GM12878 (cell line): ENCODE measurements at regions not wholly inside any gene's neighbourhood (a gene's known extent, or its start where the extent isn't known, plus 50 kb on each side); places are given as distances from the start of the nearest gene placed in this dataset.

Experiments used
- ATAC-seq: fragments of 200-7000 bp; cut with Tn5 transposase; 3 replicates; pipeline ENCODE4 v1.9.1; 2020; ENCODE audit warnings: mild to moderate bottlenecking, moderate library complexity
- BruUV-seq: library from RNA; stranded (reverse); fragments of 400-500 nt; replicated peaks from 2 replicates; lab custom pipeline; 2021; lab: Mats Ljungman, UMichigan
- CTCF ChIA-PET: fragments of 300-600 bp; sonication (Branson Sonifier 250); formaldehyde crosslinking; extraction: SDS; loops from one replicate; lab custom pipeline; 2021; ENCODE audit warnings: inconsistent platforms; lab: Yijun Ruan, JAX
- POLR2A ChIA-PET: fragments of 350-600 bp; formaldehyde crosslinking; extraction: SDS; loops from one replicate; lab custom pipeline; 2021; ENCODE audit warnings: inconsistent platforms; lab: Charles Lee
- RAD21 ChIA-PET: fragments of 300-600 bp; sonication (Branson Sonifier 250); formaldehyde crosslinking; loops from one replicate; lab custom pipeline; 2023; ENCODE audit warnings: antibody characterized with exemption; ENCODE audit not compliant: unreplicated experiment; lab: Charles Lee
- SMC1A ChIA-PET: fragments of 300-600 bp; sonication (Branson Sonifier 250); formaldehyde crosslinking; loops from one replicate; lab custom pipeline; 2023; ENCODE audit not compliant: unreplicated experiment, uncharacterized antibody; lab: Charles Lee
- DNase-seq: peaks from one replicate; pipeline ENCODE4 v3.0.0-alpha.2; 2011; ENCODE audit warnings: low read depth, low spot score
- FAIRE-seq: peaks from 3 replicates; lab custom pipeline; 2011; peaks lifted over from hg19 to GRCh38; lab: Jason Lieb, UNC
- H2AFZ ChIP-seq: 2 replicates; pipeline ENCODE4 v1.6.0; 2011; ENCODE audit warnings: low read depth, low read length, control low read depth; ENCODE audit not compliant: control insufficient read depth
- H3K27ac ChIP-seq: 2 replicates; pipeline ENCODE4 v1.5.1; 2011; ENCODE audit warnings: control low read depth; ENCODE audit not compliant: control insufficient read depth, insufficient read depth
- H3K27me3 ChIP-seq, 2 experiments: replicated peaks in 1 of 2; 2 replicates each; pipeline versions ENCODE4 v1.6.0 to v1.6.1; 2011; ENCODE audit warnings: low read length in 1 of 2; ENCODE audit not compliant: control insufficient read depth in 2 of 2, insufficient read depth in 2 of 2
- H3K36me3 ChIP-seq, 2 experiments: 2 replicates each; pipeline ENCODE4 v1.5.1; 2011; ENCODE audit warnings: low read length in 1 of 2; ENCODE audit not compliant: control insufficient read depth in 2 of 2, insufficient read depth in 2 of 2
- H3K4me1 ChIP-seq: 2 replicates; pipeline ENCODE4 v1.6.1; 2011; ENCODE audit warnings: mild to moderate bottlenecking, low read length, moderate library complexity, mixed read lengths; ENCODE audit not compliant: control insufficient read depth, insufficient read depth
- H3K4me2 ChIP-seq: 2 replicates; pipeline ENCODE4 v1.6.0; 2011; ENCODE audit warnings: control low read depth; ENCODE audit not compliant: control insufficient read depth, insufficient read depth
- H3K4me3 ChIP-seq: fragments of 200-600 bp; sonication (generic); 2 replicates; pipeline ENCODE4 v1.5.1; 2016
- H3K79me2 ChIP-seq: 2 replicates; pipeline ENCODE4 v1.6.0; 2011; ENCODE audit warnings: low read length; ENCODE audit not compliant: control insufficient read depth, insufficient read depth
- H3K9ac ChIP-seq: 2 replicates; pipeline ENCODE4 v1.8.0; 2011; ENCODE audit warnings: low read length, control low read depth, mixed read lengths; ENCODE audit not compliant: control insufficient read depth, insufficient read depth
- H3K9me3 ChIP-seq: replicated peaks from 3 replicates; pipeline ENCODE4 v1.5.1; 2011; ENCODE audit warnings: mild to moderate bottlenecking, low read length; ENCODE audit not compliant: control insufficient read depth, insufficient read depth
- H4K20me1 ChIP-seq: 2 replicates; pipeline ENCODE4 v1.6.0; 2011; ENCODE audit not compliant: control insufficient read depth, insufficient read depth
- BHLHE40 ChIP-seq, 2 experiments: fragments of 450-650 bp in 1 of 2; IDR thresholded peaks; 2 replicates each; pipeline ENCODE4 v1.6.1; 2011 to 2017; ENCODE audit warnings: low read depth in 2 of 2, borderline replicate concordance in 1 of 2, improper control_type of control experiment in 1 of 2, low read length in 1 of 2, mild to moderate bottlenecking in 1 of 2
- CBX5 ChIP-seq: sonication (generic); IDR thresholded peaks from 2 replicates; pipeline ENCODE4 v1.6.1; 2016; ENCODE audit warnings: low read depth, moderate library complexity, mild to moderate bottlenecking, inconsistent platforms
- CEBPB ChIP-seq, 2 experiments: fragments of 150-350 bp in 1 of 2; IDR thresholded peaks; 2 replicates each; pipeline ENCODE4 v1.6.1; 2012 to 2014; ENCODE audit warnings: low read depth in 2 of 2, low read length in 2 of 2, borderline replicate concordance in 1 of 2, inconsistent platforms in 1 of 2
- EED ChIP-seq: sonication (generic); IDR thresholded peaks from 2 replicates; pipeline ENCODE4 v1.6.1; 2016; ENCODE audit warnings: antibody characterized with exemption, low read depth
- EGR1 ChIP-seq, 2 experiments: IDR thresholded peaks; 1 replicate in 1 of 2; 2 replicates in 1 of 2; pipeline ENCODE4 v1.6.1; 2011 to 2012; ENCODE audit warnings: low read depth in 2 of 2, low read length in 2 of 2, borderline replicate concordance in 1 of 2, mild to moderate bottlenecking in 1 of 2, moderate library complexity in 1 of 2
- ESRRA ChIP-seq: IDR thresholded peaks from 2 replicates; pipeline ENCODE4 v1.6.1; 2012; ENCODE audit warnings: mild to moderate bottlenecking, low read length, improper control_type of control experiment
- ETV6 ChIP-seq, 2 experiments: fragments of 450-650 bp in 1 of 2; IDR thresholded peaks in 1 of 2; conservative IDR thresholded peaks in 1 of 2; 2 replicates each; pipeline ENCODE4 v1.6.1; 2014; ENCODE audit warnings: antibody characterized with exemption in 1 of 2, borderline replicate concordance in 1 of 2, low read depth in 1 of 2, mild to moderate bottlenecking in 1 of 2, moderate library complexity in 1 of 2
- MYB ChIP-seq: fragments of 150-350 bp; IDR thresholded peaks from 2 replicates; pipeline ENCODE4 v1.6.1; 2014; ENCODE audit warnings: mild to moderate bottlenecking, low read depth, low read length, borderline replicate concordance
- NBN ChIP-seq: fragments of 450-650 bp; IDR thresholded peaks from 2 replicates; pipeline ENCODE4 v1.6.1; 2016
- NFIC ChIP-seq: IDR thresholded peaks from 2 replicates; pipeline ENCODE4 v1.6.1; 2012; ENCODE audit warnings: low read depth, mild to moderate bottlenecking, inconsistent platforms, low read length, moderate library complexity
- NKRF ChIP-seq: fragments of 450-650 bp; conservative IDR thresholded peaks from 2 replicates; pipeline ENCODE4 v1.6.1; 2017; ENCODE audit warnings: mild to moderate bottlenecking, moderate library complexity
- SUPT20H ChIP-seq: IDR thresholded peaks from 2 replicates; pipeline ENCODE4 v1.6.1; 2011; ENCODE audit warnings: low read depth, mild to moderate bottlenecking, low read length, moderate library complexity, borderline replicate concordance; ENCODE audit not compliant: control insufficient read depth
- TCF3 ChIP-seq: IDR thresholded peaks from 2 replicates; pipeline ENCODE4 v1.6.1; 2012; ENCODE audit warnings: low read depth, mild to moderate bottlenecking, low read length, borderline replicate concordance; ENCODE audit not compliant: insufficient read depth
- WGBS: methylation state at CpG from one replicate; pipeline ENCODE4 v1.1.6; 2016; ENCODE audit warnings: low lambda C conversion rate; ENCODE audit not compliant: insufficient replicate concordance, insufficient coverage; ENCODE audit errors: missing lambda C conversion rate; 5-methylcytosine and 5-hydroxymethylcytosine counted together
- in situ Hi-C: fragments of 300-500 bp; cut with MboI; formaldehyde crosslinking; loops from 9 replicates; pipeline ENCODE4 v1.14.3; 2018; ENCODE audit warnings: mixed read lengths
- intact Hi-C: fragments of 100-400 bp; cut with micrococcal nuclease; formaldehyde crosslinking; loops from one replicate; pipeline ENCODE4 v1.14.2; 2022; ENCODE audit not compliant: unreplicated experiment
- TF ChIP-seq, protein P1 (sequence below): fragments of 450-650 bp; IDR thresholded peaks from 2 replicates; pipeline ENCODE4 v1.6.1; 2016; ENCODE audit warnings: mild to moderate bottlenecking

DNA sequence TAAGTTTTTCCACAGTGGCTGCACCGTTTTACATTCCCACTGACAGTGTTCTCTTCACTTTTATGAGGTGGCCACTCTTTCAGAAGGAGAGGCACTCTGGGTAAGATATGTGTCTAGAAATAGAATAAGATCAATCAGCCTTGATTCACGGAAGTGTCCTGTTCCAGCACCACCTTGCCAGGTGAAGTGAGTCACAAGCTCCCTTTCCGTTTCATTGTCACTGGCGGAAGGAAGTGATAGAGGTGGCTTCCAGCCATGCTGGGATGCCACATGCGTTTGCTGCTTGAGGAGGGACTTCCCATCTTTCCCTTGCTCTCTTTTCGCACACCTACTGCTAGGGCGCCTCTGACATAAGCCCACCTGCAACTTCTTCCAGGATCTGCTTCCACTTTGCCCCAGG lies 217.1 kb downstream of the PIK3R1 start:
- POLR2A ChIA-PET, result interaction anchor here (1.0 to 7.4 kb wide), 5 partner anchors 8 to 146 kb away, joined by 3 to 69 read pairs (median 4); no protein-coding TSS in a partner anchor
- intact Hi-C loops, result no loop called here
- no peak overlapping the region for H3K9ac ChIP-seq
- no peaks in the 10 kb centered on the region; the same call in 1 of the 2 replicates for H3K79me2 ChIP-seq
- in situ Hi-C loops, result no loop called here
- TF ChIP-seq CEBPB (IDR thresholded peaks at IDR 0.05; ENCODE audit: borderline replicate concordance in 1 of 2, low read depth in 2 of 2, low read length in 2 of 2), result no peak
- no peak for TF ChIP-seq TCF3
- no peak for TF ChIP-seq CBX5
- TF ChIP-seq NFIC, result no peak
- peak; percentile 60; the same call in 1 of the 2 replicates for TF ChIP-seq EED
- no peak for TF ChIP-seq BHLHE40 (IDR thresholded peaks at IDR 0.05; ENCODE audit: borderline replicate concordance in 1 of 2, low read depth in 2 of 2, low read length in 1 of 2)
- TF ChIP-seq SUPT20H, result no peak
- TF ChIP-seq, protein P1, sequence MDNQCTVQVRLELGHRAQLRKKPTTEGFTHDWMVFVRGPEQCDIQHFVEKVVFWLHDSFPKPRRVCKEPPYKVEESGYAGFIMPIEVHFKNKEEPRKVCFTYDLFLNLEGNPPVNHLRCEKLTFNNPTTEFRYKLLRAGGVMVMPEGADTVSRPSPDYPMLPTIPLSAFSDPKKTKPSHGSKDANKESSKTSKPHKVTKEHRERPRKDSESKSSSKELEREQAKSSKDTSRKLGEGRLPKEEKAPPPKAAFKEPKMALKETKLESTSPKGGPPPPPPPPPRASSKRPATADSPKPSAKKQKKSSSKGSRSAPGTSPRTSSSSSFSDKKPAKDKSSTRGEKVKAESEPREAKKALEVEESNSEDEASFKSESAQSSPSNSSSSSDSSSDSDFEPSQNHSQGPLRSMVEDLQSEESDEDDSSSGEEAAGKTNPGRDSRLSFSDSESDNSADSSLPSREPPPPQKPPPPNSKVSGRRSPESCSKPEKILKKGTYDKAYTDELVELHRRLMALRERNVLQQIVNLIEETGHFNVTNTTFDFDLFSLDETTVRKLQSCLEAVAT, result no peak
- no peak for TF ChIP-seq ESRRA
- no peak for TF ChIP-seq NKRF
- peak in 1 of 2 experiments; percentile 22; a peak in 1 of 3 replicates for TF ChIP-seq EGR1 (IDR thresholded peaks at IDR 0.05; ENCODE audit: borderline replicate concordance in 1 of 2, low read depth in 2 of 2, low read length in 2 of 2)
- TF ChIP-seq ETV6 (conservative IDR thresholded peaks at IDR 0.05 in 1 of 2, IDR thresholded peaks at IDR 0.05 in 1 of 2; ENCODE audit: borderline replicate concordance in 1 of 2, low read depth in 1 of 2), result peak in 1 of 2 experiments; percentile 95; a peak in 2 of 4 replicates
- no peak for TF ChIP-seq MYB
- no peak for TF ChIP-seq NBN
- TF ChIP-seq, all 136 proteins: peak for 3
- BruUV-seq, result no TSS peak
- H3K4me3 ChIP-seq, result no peak overlapping the region
- no peaks in the 10 kb centered on the region for H3K27me3 ChIP-seq
- peaks cover 58% of the 10 kb centered on the region for H3K4me1 ChIP-seq
- ChIA-PET SMC1A (interaction anchor here (0.9 to 11.8 kb wide), 18 partner anchors 8 to 145 kb away, joined by 3 to 266 read pairs (median 10); no protein-coding TSS in a partner anchor), RAD21 (interaction anchor here (1.0 to 14.5 kb wide), 15 partner anchors 8 to 148 kb away, joined by 3 to 190 read pairs (median 8); no protein-coding TSS in a partner anchor), CTCF (interaction anchor here (0.6 to 11.5 kb wide), 6 partner anchors 9 to 146 kb away, joined by 3 to 97 read pairs (median 34); no protein-coding TSS in a partner anchor)
- no peak for DNase-seq
- H2AFZ ChIP-seq, result no peak overlapping the region
- no peaks in the 10 kb centered on the region for H4K20me1 ChIP-seq
- H3K27ac ChIP-seq, result no peak overlapping the region; the same call in none of the 2 replicates
- H3K36me3 ChIP-seq, result no peaks in the 10 kb centered on the region
- 87% methylated on average over 7 of the region's 7 CpGs for WGBS
- ATAC-seq, result no peak
- H3K4me2 ChIP-seq, result no peak overlapping the region; the same call in 1 of the 2 replicates
- H3K9me3 ChIP-seq, result peaks cover 1% of the 10 kb centered on the region; the same call in 2 of the 3 replicates
- no peak for FAIRE-seq
